Loucy (cell line): ENCODE measurements at regions not wholly inside any gene's neighbourhood (a gene's known extent, or its start where the extent isn't known, plus 50 kb on each side); places are given as distances from the start of the nearest gene placed in this dataset.
"Not testable (repeated sequence)": the region's sequence is repeated elsewhere in the genome, so short reads cannot be mapped to it uniquely, and the experiment has no call there.

Experiments
- EZH2phosphoT487 ChIP-seq: fragments of 200-600 bp; IDR thresholded peaks from 2 replicates; pipeline ENCODE4 v1.6.1; 2018; ENCODE audit warnings: antibody characterized with exemption, mild to moderate bottlenecking, moderate library complexity, borderline replicate concordance
- TF ChIP-seq, protein P1 (sequence below): fragments of 200-600 bp; sonication (generic); conservative IDR thresholded peaks from 2 replicates; pipeline ENCODE4 v1.5.1; 2014; ENCODE audit warnings: mild to moderate bottlenecking, antibody characterized with exemption, low read length

DNA sequence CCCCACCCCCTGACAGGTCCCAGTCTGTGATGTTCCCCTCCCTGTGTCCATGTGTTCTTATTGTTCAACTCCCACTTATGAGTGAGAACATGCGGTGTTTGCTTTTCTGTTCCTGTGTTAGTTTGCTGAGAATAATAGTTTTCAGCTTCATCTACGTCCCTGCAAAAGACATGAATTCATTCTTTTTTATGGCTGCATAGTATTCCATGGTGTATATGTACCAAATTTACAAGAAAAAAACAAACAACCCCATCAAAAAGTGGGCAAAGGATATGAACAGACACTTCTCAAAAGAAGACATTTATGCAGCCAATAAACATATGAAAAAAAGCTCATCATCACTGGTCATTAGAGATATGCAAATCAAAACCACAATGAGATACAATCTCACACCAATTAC, 156.8 kb upstream of the TMEM72 start:
- TF ChIP-seq, protein P1, sequence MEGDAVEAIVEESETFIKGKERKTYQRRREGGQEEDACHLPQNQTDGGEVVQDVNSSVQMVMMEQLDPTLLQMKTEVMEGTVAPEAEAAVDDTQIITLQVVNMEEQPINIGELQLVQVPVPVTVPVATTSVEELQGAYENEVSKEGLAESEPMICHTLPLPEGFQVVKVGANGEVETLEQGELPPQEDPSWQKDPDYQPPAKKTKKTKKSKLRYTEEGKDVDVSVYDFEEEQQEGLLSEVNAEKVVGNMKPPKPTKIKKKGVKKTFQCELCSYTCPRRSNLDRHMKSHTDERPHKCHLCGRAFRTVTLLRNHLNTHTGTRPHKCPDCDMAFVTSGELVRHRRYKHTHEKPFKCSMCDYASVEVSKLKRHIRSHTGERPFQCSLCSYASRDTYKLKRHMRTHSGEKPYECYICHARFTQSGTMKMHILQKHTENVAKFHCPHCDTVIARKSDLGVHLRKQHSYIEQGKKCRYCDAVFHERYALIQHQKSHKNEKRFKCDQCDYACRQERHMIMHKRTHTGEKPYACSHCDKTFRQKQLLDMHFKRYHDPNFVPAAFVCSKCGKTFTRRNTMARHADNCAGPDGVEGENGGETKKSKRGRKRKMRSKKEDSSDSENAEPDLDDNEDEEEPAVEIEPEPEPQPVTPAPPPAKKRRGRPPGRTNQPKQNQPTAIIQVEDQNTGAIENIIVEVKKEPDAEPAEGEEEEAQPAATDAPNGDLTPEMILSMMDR: not testable (repeated sequence)
- TF ChIP-seq EZH2phosphoT487: not testable (repeated sequence)
